ENCODE measurements at regions not wholly inside any gene's neighbourhood (a gene's known extent, or its start where the extent isn't known, plus 50 kb on each side); places are given as distances from the start of the nearest gene placed in this dataset.

- no peak for TF ChIP-seq CTCF (IDR thresholded peaks at IDR 0.05; ENCODE audit: low read length)
- TF ChIP-seq EZH2 (IDR thresholded peaks at IDR 0.05; ENCODE audit: borderline replicate concordance, low read length): no peak
Measured at GRCh38 chr13:40190641-40191100, 475.8 kb downstream of the FOXO1 start.
